Neural progenitor cell (in vitro differentiated cells): ENCODE measurements at regions not wholly inside any gene's neighbourhood (a gene's known extent, or its start where the extent isn't known, plus 50 kb on each side); places are given as distances from the start of the nearest gene placed in this dataset.

Experiments
- DNase-seq: peaks from one replicate; pipeline ENCODE4 v3.0.0-alpha.2; 2016; ENCODE audit warnings: low spot score
- H2AFZ ChIP-seq: fragments of 200-600 bp; sonication (generic); replicated peaks from 2 replicates; pipeline ENCODE4 v1.6.1; 2016; ENCODE audit warnings: antibody characterized with exemption
- H3F3A ChIP-seq: fragments of 200-600 bp; sonication (generic); 2 replicates; pipeline ENCODE4 v1.6.1; 2016; ENCODE audit warnings: antibody characterized with exemption, low read depth
- H3K27ac ChIP-seq: fragments of 200-600 bp; sonication (generic); 2 replicates; pipeline ENCODE4 v1.5.1; 2016; ENCODE audit warnings: mild to moderate bottlenecking
- H3K27me3 ChIP-seq: fragments of 200-600 bp; sonication (generic); 2 replicates; pipeline ENCODE4 v1.6.1; 2016; ENCODE audit warnings: mild to moderate bottlenecking, moderate library complexity
- H3K36me3 ChIP-seq: fragments of 200-600 bp; sonication (generic); 2 replicates; pipeline ENCODE4 v1.5.1; 2016
- H3K4me1 ChIP-seq: fragments of 200-600 bp; sonication (generic); 2 replicates; pipeline ENCODE4 v1.6.1; 2016; ENCODE audit warnings: mixed run types
- H3K4me2 ChIP-seq: fragments of 200-600 bp; sonication (generic); 2 replicates; pipeline ENCODE4 v1.6.1; 2016
- H3K4me3 ChIP-seq: fragments of 200-600 bp; sonication (generic); 2 replicates; pipeline ENCODE4 v1.5.1; 2016
- H3K79me2 ChIP-seq: fragments of 200-600 bp; sonication (generic); 2 replicates; pipeline ENCODE4 v1.6.1; 2016; ENCODE audit warnings: low read depth
- H3K9ac ChIP-seq: fragments of 200-600 bp; sonication (generic); 2 replicates; pipeline ENCODE4 v1.6.1; 2016
- H3K9me3 ChIP-seq: fragments of 200-600 bp; sonication (generic); 2 replicates; pipeline ENCODE4 v1.5.1; 2016; ENCODE audit warnings: low read depth
- H4K20me1 ChIP-seq: fragments of 200-600 bp; sonication (generic); 2 replicates; pipeline ENCODE4 v1.6.1; 2016; ENCODE audit warnings: low read depth
- H3K27ac Mint-ChIP-seq: 3 replicates; pipeline ENCODE4 v1.8.0; 2021; ENCODE audit warnings: mixed read lengths
- H3K27me3 Mint-ChIP-seq: 2 replicates; pipeline ENCODE4 v1.8.0; 2022; ENCODE audit warnings: low read depth, mild to moderate bottlenecking, inconsistent platforms, moderate library complexity, mixed read lengths; ENCODE audit not compliant: insufficient read depth
- H3K36me3 Mint-ChIP-seq: 3 replicates; pipeline ENCODE4 v1.8.0; 2021; ENCODE audit warnings: mixed read lengths
- H3K4me1 Mint-ChIP-seq: 3 replicates; pipeline ENCODE4 v1.8.0; 2021; ENCODE audit warnings: mixed read lengths
- H3K4me3 Mint-ChIP-seq: 3 replicates; pipeline ENCODE4 v1.8.0; 2021; ENCODE audit warnings: mild to moderate bottlenecking, moderate library complexity, mixed read lengths
- H3K9me3 Mint-ChIP-seq: 3 replicates; pipeline ENCODE4 v1.8.0; 2020; ENCODE audit warnings: mixed read lengths
- EZH2 ChIP-seq: fragments of 200-600 bp; sonication (generic); IDR thresholded peaks from 2 replicates; pipeline ENCODE4 v1.6.1; 2017; ENCODE audit warnings: antibody characterized with exemption, mild to moderate bottlenecking, moderate library complexity
- EZH2phosphoT487 ChIP-seq: fragments of 200-600 bp; sonication (generic); IDR thresholded peaks from 2 replicates; pipeline ENCODE4 v1.6.1; 2017; ENCODE audit warnings: antibody characterized with exemption
- TF ChIP-seq, protein P1 (sequence below): fragments of 200-600 bp; sonication (generic); IDR thresholded peaks from 2 replicates; pipeline ENCODE4 v1.5.1; 2017; ENCODE audit warnings: antibody characterized with exemption, mild to moderate bottlenecking

- peaks cover 4% of the 10 kb centered on the region for H3K9me3 ChIP-seq
- no peak overlapping the region for H3K4me3 ChIP-seq
- no peaks in the 10 kb centered on the region for H3K79me2 ChIP-seq
- H3K36me3 ChIP-seq = peaks cover 4% of the 10 kb centered on the region
- no peak overlapping the region for H3K4me3 Mint-ChIP-seq
- no peak for DNase-seq
- no peaks in the 10 kb centered on the region for H3K4me1 Mint-ChIP-seq
- TF ChIP-seq EZH2 (no peak), EZH2phosphoT487 (no peak)
- TF ChIP-seq, protein P1, sequence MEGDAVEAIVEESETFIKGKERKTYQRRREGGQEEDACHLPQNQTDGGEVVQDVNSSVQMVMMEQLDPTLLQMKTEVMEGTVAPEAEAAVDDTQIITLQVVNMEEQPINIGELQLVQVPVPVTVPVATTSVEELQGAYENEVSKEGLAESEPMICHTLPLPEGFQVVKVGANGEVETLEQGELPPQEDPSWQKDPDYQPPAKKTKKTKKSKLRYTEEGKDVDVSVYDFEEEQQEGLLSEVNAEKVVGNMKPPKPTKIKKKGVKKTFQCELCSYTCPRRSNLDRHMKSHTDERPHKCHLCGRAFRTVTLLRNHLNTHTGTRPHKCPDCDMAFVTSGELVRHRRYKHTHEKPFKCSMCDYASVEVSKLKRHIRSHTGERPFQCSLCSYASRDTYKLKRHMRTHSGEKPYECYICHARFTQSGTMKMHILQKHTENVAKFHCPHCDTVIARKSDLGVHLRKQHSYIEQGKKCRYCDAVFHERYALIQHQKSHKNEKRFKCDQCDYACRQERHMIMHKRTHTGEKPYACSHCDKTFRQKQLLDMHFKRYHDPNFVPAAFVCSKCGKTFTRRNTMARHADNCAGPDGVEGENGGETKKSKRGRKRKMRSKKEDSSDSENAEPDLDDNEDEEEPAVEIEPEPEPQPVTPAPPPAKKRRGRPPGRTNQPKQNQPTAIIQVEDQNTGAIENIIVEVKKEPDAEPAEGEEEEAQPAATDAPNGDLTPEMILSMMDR = no peak
- peaks cover 7% of the 10 kb centered on the region for H3K27me3 Mint-ChIP-seq
- H3K36me3 Mint-ChIP-seq = peaks cover 5% of the 10 kb centered on the region
- H3K4me2 ChIP-seq = no peak overlapping the region
- no peak overlapping the region for H3K9ac ChIP-seq
- H3K27me3 ChIP-seq = no peaks in the 10 kb centered on the region
- H3K27ac ChIP-seq = no peak overlapping the region
- no peak overlapping the region for H2AFZ ChIP-seq
- H3K9me3 Mint-ChIP-seq = peaks cover 41% of the 10 kb centered on the region
- no peak overlapping the region for H3K27ac Mint-ChIP-seq
- H4K20me1 ChIP-seq = no peaks in the 10 kb centered on the region
- no peaks in the 10 kb centered on the region for H3F3A ChIP-seq
- H3K4me1 ChIP-seq = no peaks in the 10 kb centered on the region
Observed at GRCh38 chr12:90120627-90121026, 412.0 kb upstream of the ATP2B1 start.

GRCh38 chr12:90112666-90113065 lies 404.0 kb upstream of the ATP2B1 start:
- H3K4me2 ChIP-seq = no peak overlapping the region

GRCh38 chr12:90111791-90112580 lies 403.3 kb upstream of the ATP2B1 start:
- no peak overlapping the region for H3K9ac ChIP-seq
- no peaks in the 10 kb centered on the region for H3K27me3 ChIP-seq
- no peaks in the 10 kb centered on the region for H3K27me3 Mint-ChIP-seq
- H3K36me3 Mint-ChIP-seq = no peaks in the 10 kb centered on the region
- H3K27ac Mint-ChIP-seq = no peak overlapping the region
- H3K27ac ChIP-seq = no peak overlapping the region
- H3K79me2 ChIP-seq = no peaks in the 10 kb centered on the region
- H3K9me3 ChIP-seq = no peaks in the 10 kb centered on the region
- peaks cover 26% of the 10 kb centered on the region for H3K4me1 Mint-ChIP-seq
- peak overlapping the region; percentile 26 for H2AFZ ChIP-seq
- peaks cover 7% of the 10 kb centered on the region for H3K9me3 Mint-ChIP-seq
- no peak overlapping the region for H3K4me3 Mint-ChIP-seq
- no peaks in the 10 kb centered on the region for H4K20me1 ChIP-seq
- H3K4me3 ChIP-seq = no peak overlapping the region
- H3K36me3 ChIP-seq = no peaks in the 10 kb centered on the region
- DNase-seq = no peak
- no peaks in the 10 kb centered on the region for H3F3A ChIP-seq
- H3K4me1 ChIP-seq = peaks cover 10% of the 10 kb centered on the region
- TF ChIP-seq, protein P1 = no peak
- no peak for TF ChIP-seq EZH2
- TF ChIP-seq EZH2phosphoT487 = no peak
- H3K4me2 ChIP-seq = no peak overlapping the region

More at GRCh38 chr12:90112666-90113065, 404.0 kb upstream of the ATP2B1 start:
- Histone ChIP-seq H3K4me3 (no peak overlapping the region), H3K36me3 (no peaks in the 10 kb centered on the region), H3F3A (no peaks in the 10 kb centered on the region), H3K4me1 (peaks cover 10% of the 10 kb centered on the region), H2AFZ (no peak overlapping the region), H3K9ac (no peak overlapping the region), H4K20me1 (no peaks in the 10 kb centered on the region), H3K27ac (no peak overlapping the region), H3K9me3 (no peaks in the 10 kb centered on the region), H3K27me3 (no peaks in the 10 kb centered on the region), H3K79me2 (no peaks in the 10 kb centered on the region)
- Mint-ChIP-seq H3K27ac (no peak overlapping the region), H3K36me3 (peaks cover 1% of the 10 kb centered on the region), H3K4me1 (peaks cover 26% of the 10 kb centered on the region), H3K27me3 (no peaks in the 10 kb centered on the region), H3K9me3 (peaks cover 7% of the 10 kb centered on the region), H3K4me3 (no peak overlapping the region)
- no peak for DNase-seq
- TF ChIP-seq, protein P1 = no peak
- no peak for TF ChIP-seq EZH2phosphoT487
- TF ChIP-seq EZH2 = no peak
